ENCODE measurements at regions not wholly inside any gene's neighbourhood (a gene's known extent, or its start where the extent isn't known, plus 50 kb on each side); places are given as distances from the start of the nearest gene placed in this dataset.

DNA sequence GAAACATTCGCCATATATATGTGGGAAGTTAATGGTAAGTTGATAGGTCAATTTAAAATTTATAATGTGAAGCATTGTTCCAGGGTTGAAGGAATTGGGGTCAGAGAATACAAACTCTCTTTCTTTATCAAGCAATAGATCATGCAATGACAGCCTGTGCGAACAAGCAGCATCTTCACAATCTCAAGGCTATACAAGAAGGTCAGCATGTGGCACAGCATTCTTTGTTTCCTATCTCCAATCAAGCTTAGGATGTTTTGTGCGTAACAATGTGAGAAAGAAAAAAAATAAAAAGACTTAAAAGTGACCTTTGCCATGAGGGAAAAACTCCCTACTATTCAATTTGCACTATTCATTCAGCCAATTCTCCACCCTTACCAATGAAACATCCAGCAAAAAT, 288.1 kb upstream of the NECTIN3 start:
- TF ChIP-seq, protein P1, sequence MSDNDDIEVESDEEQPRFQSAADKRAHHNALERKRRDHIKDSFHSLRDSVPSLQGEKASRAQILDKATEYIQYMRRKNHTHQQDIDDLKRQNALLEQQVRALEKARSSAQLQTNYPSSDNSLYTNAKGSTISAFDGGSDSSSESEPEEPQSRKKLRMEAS (IDR thresholded peaks at IDR 0.05) = no peak
- TF ChIP-seq CEBPB (IDR thresholded peaks at IDR 0.05) (no peak), ZBTB7A (IDR thresholded peaks at IDR 0.05; ENCODE audit: low read depth) (no peak), YY1 (IDR thresholded peaks at IDR 0.05; ENCODE audit: low read depth) (no peak), RAD21 (IDR thresholded peaks at IDR 0.05; ENCODE audit: low read depth) (no peak), CREB1 (IDR thresholded peaks at IDR 0.05; ENCODE audit: low read depth) (no peak), TEAD4 (IDR thresholded peaks at IDR 0.05) (no peak), EGR1 (IDR thresholded peaks at IDR 0.05) (no peak), TAF1 (IDR thresholded peaks at IDR 0.05; ENCODE audit: low read depth) (no peak), EP300 (IDR thresholded peaks at IDR 0.05; ENCODE audit: borderline replicate concordance) (no peak), NFIC (IDR thresholded peaks at IDR 0.05) (no peak), TCF12 (IDR thresholded peaks at IDR 0.05; ENCODE audit: low read depth) (no peak), FOXM1 (IDR thresholded peaks at IDR 0.05; ENCODE audit: borderline replicate concordance, low read depth) (no peak)
- TF ChIP-seq, protein P2, sequence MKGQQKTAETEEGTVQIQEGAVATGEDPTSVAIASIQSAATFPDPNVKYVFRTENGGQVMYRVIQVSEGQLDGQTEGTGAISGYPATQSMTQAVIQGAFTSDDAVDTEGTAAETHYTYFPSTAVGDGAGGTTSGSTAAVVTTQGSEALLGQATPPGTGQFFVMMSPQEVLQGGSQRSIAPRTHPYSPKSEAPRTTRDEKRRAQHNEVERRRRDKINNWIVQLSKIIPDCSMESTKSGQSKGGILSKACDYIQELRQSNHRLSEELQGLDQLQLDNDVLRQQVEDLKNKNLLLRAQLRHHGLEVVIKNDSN (IDR thresholded peaks at IDR 0.05) = no peak
- TF ChIP-seq, protein P3, sequence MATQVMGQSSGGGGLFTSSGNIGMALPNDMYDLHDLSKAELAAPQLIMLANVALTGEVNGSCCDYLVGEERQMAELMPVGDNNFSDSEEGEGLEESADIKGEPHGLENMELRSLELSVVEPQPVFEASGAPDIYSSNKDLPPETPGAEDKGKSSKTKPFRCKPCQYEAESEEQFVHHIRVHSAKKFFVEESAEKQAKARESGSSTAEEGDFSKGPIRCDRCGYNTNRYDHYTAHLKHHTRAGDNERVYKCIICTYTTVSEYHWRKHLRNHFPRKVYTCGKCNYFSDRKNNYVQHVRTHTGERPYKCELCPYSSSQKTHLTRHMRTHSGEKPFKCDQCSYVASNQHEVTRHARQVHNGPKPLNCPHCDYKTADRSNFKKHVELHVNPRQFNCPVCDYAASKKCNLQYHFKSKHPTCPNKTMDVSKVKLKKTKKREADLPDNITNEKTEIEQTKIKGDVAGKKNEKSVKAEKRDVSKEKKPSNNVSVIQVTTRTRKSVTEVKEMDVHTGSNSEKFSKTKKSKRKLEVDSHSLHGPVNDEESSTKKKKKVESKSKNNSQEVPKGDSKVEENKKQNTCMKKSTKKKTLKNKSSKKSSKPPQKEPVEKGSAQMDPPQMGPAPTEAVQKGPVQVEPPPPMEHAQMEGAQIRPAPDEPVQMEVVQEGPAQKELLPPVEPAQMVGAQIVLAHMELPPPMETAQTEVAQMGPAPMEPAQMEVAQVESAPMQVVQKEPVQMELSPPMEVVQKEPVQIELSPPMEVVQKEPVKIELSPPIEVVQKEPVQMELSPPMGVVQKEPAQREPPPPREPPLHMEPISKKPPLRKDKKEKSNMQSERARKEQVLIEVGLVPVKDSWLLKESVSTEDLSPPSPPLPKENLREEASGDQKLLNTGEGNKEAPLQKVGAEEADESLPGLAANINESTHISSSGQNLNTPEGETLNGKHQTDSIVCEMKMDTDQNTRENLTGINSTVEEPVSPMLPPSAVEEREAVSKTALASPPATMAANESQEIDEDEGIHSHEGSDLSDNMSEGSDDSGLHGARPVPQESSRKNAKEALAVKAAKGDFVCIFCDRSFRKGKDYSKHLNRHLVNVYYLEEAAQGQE (IDR thresholded peaks at IDR 0.05; ENCODE audit: low read depth) = no peak

DNA sequence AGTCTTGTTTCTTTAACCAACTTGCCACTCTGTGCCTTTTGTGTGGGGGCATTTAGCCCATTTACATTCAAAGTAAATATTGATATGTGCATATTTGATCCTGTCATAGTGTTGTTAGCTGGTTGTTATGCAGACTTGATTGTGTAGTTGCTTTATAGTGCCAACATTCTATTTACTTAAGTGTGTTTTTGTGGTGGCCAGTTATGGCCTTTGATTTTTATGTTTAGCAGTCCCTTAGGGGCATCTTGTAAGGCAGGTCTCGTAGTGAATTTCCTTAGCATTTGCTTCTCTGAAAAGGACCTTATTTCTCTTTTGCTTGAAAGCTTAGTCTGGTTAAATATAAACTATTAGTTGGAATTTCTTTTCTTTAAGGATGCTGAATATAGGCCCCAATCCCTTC, 282.8 kb upstream of the NECTIN3 start:
- TF ChIP-seq YY1 (IDR thresholded peaks at IDR 0.05; ENCODE audit: low read depth) (no peak), TAF1 (IDR thresholded peaks at IDR 0.05; ENCODE audit: low read depth) (no peak), NFIC (IDR thresholded peaks at IDR 0.05) (no peak), EP300 (IDR thresholded peaks at IDR 0.05; ENCODE audit: borderline replicate concordance) (no peak)

DNA sequence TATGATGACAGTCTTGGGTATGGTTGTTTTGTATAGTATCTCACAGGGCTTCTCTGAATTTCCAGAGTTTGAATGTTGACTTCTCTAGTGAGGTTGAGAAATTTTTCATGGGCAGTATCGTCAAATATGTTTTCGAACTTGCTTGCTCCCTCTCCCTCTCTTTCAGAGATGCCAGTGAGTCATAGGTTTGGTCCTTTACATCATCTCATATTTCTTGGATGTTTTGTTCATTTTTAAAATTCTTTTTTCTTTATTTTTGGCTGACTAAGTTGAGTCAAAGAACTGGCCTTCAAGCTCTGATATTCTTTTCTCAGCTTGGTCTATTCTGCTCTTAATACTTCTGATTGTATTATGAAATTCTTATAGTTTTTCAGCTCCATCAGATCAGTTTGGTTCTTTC, 282.3 kb upstream of the NECTIN3 start:
- TF ChIP-seq EGR1 (IDR thresholded peaks at IDR 0.05) (no peak), EP300 (IDR thresholded peaks at IDR 0.05; ENCODE audit: borderline replicate concordance) (no peak), RAD21 (IDR thresholded peaks at IDR 0.05; ENCODE audit: low read depth) (no peak), ZBTB7A (IDR thresholded peaks at IDR 0.05; ENCODE audit: low read depth) (no peak), YY1 (IDR thresholded peaks at IDR 0.05; ENCODE audit: low read depth) (no peak), FOXM1 (IDR thresholded peaks at IDR 0.05; ENCODE audit: borderline replicate concordance, low read depth) (no peak), NFIC (IDR thresholded peaks at IDR 0.05) (no peak), CREB1 (IDR thresholded peaks at IDR 0.05; ENCODE audit: low read depth) (no peak), TAF1 (IDR thresholded peaks at IDR 0.05; ENCODE audit: low read depth) (no peak), TCF12 (IDR thresholded peaks at IDR 0.05; ENCODE audit: low read depth) (no peak)
- TF ChIP-seq, protein P1 (IDR thresholded peaks at IDR 0.05) = no peak
- TF ChIP-seq, protein P3 (IDR thresholded peaks at IDR 0.05; ENCODE audit: low read depth) = no peak

DNA sequence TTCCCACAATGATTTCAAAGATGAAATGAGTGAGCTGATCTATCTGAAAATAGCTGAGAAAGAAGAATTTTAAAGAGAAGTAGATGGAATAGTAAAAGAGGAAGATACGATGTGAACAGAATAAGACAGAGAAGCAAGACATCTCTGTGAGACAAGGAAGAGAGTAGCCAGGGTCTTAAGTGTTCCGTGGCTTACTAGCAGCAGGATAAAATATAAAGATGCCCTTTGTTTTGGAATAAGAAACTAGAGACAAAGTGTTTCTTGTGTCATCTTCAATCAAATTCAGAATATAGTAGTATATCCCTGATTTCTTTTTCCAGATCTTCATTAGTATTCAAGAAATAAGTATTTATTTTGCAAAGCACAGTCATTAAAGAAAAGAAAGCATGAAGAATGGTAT, 281.0 kb upstream of the NECTIN3 start:
- TF ChIP-seq, protein P3 (IDR thresholded peaks at IDR 0.05; ENCODE audit: low read depth) = no peak
- TF ChIP-seq EP300 (IDR thresholded peaks at IDR 0.05; ENCODE audit: borderline replicate concordance) (no peak), ZBTB7A (IDR thresholded peaks at IDR 0.05; ENCODE audit: low read depth) (no peak), RAD21 (IDR thresholded peaks at IDR 0.05; ENCODE audit: low read depth) (no peak), TEAD4 (IDR thresholded peaks at IDR 0.05) (no peak), EGR1 (IDR thresholded peaks at IDR 0.05) (no peak), YY1 (IDR thresholded peaks at IDR 0.05; ENCODE audit: low read depth) (no peak), TAF1 (IDR thresholded peaks at IDR 0.05; ENCODE audit: low read depth) (no peak), TCF12 (IDR thresholded peaks at IDR 0.05; ENCODE audit: low read depth) (no peak), FOXM1 (IDR thresholded peaks at IDR 0.05; ENCODE audit: borderline replicate concordance, low read depth) (no peak), CREB1 (IDR thresholded peaks at IDR 0.05; ENCODE audit: low read depth) (no peak), CEBPB (IDR thresholded peaks at IDR 0.05) (no peak), NFIC (IDR thresholded peaks at IDR 0.05) (no peak)
- TF ChIP-seq, protein P1 (IDR thresholded peaks at IDR 0.05) = no peak
- TF ChIP-seq, protein P2 (IDR thresholded peaks at IDR 0.05) = no peak

Measured in Ishikawa (cell line).